Breast epithelium (tissue), 3 donors: ENCODE measurements at regions not wholly inside any gene's neighbourhood (a gene's known extent, or its start where the extent isn't known, plus 50 kb on each side); places are given as distances from the start of the nearest gene placed in this dataset.
"Not testable (repeated sequence)": the region's sequence is repeated elsewhere in the genome, so short reads cannot be mapped to it uniquely, and the experiment has no call there.

Experiments
- CTCF ChIP-seq, 3 donors: fragments of 450-650 bp; IDR thresholded peaks; one replicate each; pipeline ENCODE4 v1.5.1; 2016 to 2017; ENCODE audit warnings: antibody characterized with exemption in 3 of 3, mild to moderate bottlenecking in 3 of 3, moderate library complexity in 3 of 3
- POLR2AphosphoS5 ChIP-seq, 3 donors: sonication (generic); formaldehyde crosslinking; IDR thresholded peaks; one replicate each; pipeline ENCODE4 v1.6.1; 2017; ENCODE audit warnings: antibody characterized with exemption in 3 of 3

- TF ChIP-seq CTCF, POLR2AphosphoS5 (IDR thresholded peaks at IDR 0.05): not testable (repeated sequence)
These were observed 80.5 kb upstream of the ADORA2B start for GRCh38 chr17:15864472-15864871.
